H1 (cell line): ENCODE measurements at regions not wholly inside any gene's neighbourhood (a gene's known extent, or its start where the extent isn't known, plus 50 kb on each side); places are given as distances from the start of the nearest gene placed in this dataset.

Experiments
- CTCF ChIA-PET: fragments of 300-600 bp; sonication (Branson Sonifier 250); formaldehyde crosslinking; loops from one replicate; lab custom pipeline; 2021; ENCODE audit not compliant: partially characterized antibody; lab: Charles Lee
- POLR2A ChIA-PET: fragments of 300-600 bp; sonication (Branson Sonifier 250); formaldehyde crosslinking; loops from one replicate; lab custom pipeline; 2021; ENCODE audit warnings: inconsistent platforms; ENCODE audit not compliant: partially characterized antibody; lab: Charles Lee
- DNase-seq, 2 experiments: peaks; one replicate each; pipeline versions ENCODE4 v3.0.0 to v3.0.0-alpha.2; 2010 to 2022; ENCODE audit warnings: low spot score in 2 of 2, low read depth in 1 of 2, mixed read lengths in 1 of 2
- FAIRE-seq: peaks from 2 replicates; lab custom pipeline; 2011; peaks lifted over from hg19 to GRCh38; lab: Jason Lieb, UNC
- H2AFZ ChIP-seq: 2 replicates; pipeline ENCODE4 v1.8.1; 2012; ENCODE audit warnings: low read length, inconsistent platforms
- H2AK5ac ChIP-seq: 2 replicates; pipeline ENCODE4 v1.6.1; 2013; ENCODE audit warnings: low read depth, low read length
- H2BK120ac ChIP-seq: replicated peaks from 2 replicates; pipeline ENCODE3; 2013; ENCODE audit warnings: low read depth, low read length, inconsistent platforms
- H2BK12ac ChIP-seq: 2 replicates; pipeline ENCODE4 v1.6.1; 2013; ENCODE audit warnings: low read depth, low read length
- H2BK15ac ChIP-seq: 2 replicates; pipeline ENCODE4 v1.6.1; 2013; ENCODE audit warnings: low read length
- H2BK20ac ChIP-seq: 2 replicates; pipeline ENCODE4 v1.6.1; 2013; ENCODE audit warnings: low read length
- H2BK5ac ChIP-seq: 2 replicates; pipeline ENCODE4 v1.6.1; 2013; ENCODE audit warnings: low read depth, low read length
- H3K14ac ChIP-seq: 2 replicates; pipeline ENCODE4 v1.6.1; 2013; ENCODE audit warnings: inconsistent platforms; ENCODE audit not compliant: insufficient read length
- H3K18ac ChIP-seq: 2 replicates; pipeline ENCODE4 v1.6.1; 2013; ENCODE audit warnings: low read length; ENCODE audit errors: extremely low read depth
- H3K23ac ChIP-seq: 2 replicates; pipeline ENCODE4 v1.6.1; 2013; ENCODE audit warnings: inconsistent platforms; ENCODE audit not compliant: insufficient read length
- H3K23me2 ChIP-seq: 2 replicates; pipeline ENCODE4 v1.6.1; 2013; ENCODE audit warnings: low read depth, low read length
- H3K27ac ChIP-seq: 2 replicates; pipeline ENCODE4 v1.6.1; 2011; ENCODE audit warnings: low read depth, low read length, inconsistent platforms
- H3K27me3 ChIP-seq, 4 experiments: replicated peaks in 1 of 4; 1 replicate in 1 of 4; 2 replicates in 3 of 4; pipeline versions ENCODE4 v1.6.1 to v1.8.1; 2011 to 2013; ENCODE audit warnings: low read length in 3 of 4, mild to moderate bottlenecking in 3 of 4, inconsistent platforms in 2 of 4, mixed read lengths in 2 of 4, moderate library complexity in 1 of 4; ENCODE audit not compliant: control insufficient read depth in 3 of 4, insufficient read depth in 3 of 4; ENCODE audit errors: extremely low read depth in 1 of 4
- H3K36me3 ChIP-seq, 4 experiments: 2 replicates each; pipeline versions ENCODE4 v1.6.1 to v1.8.1; 2011 to 2013; ENCODE audit warnings: mild to moderate bottlenecking in 4 of 4, low read length in 3 of 4, moderate library complexity in 2 of 4, control low read depth in 1 of 4, inconsistent platforms in 1 of 4; ENCODE audit not compliant: insufficient read depth in 4 of 4, control insufficient read depth in 2 of 4
- H3K4ac ChIP-seq: replicated peaks from 2 replicates; pipeline ENCODE3; 2013; ENCODE audit warnings: low read length, low read depth, mixed read lengths, inconsistent platforms; ENCODE audit not compliant: insufficient read length
- H3K4me1 ChIP-seq, 4 experiments: replicated peaks in 1 of 4; 1 replicate in 1 of 4; 2 replicates in 3 of 4; pipeline versions ENCODE4 v1.6.1 to v1.8.1; 2011 to 2013; ENCODE audit warnings: low read length in 3 of 4, inconsistent platforms in 2 of 4, mixed read lengths in 1 of 4; ENCODE audit not compliant: insufficient read depth in 4 of 4, control insufficient read depth in 3 of 4
- H3K4me2 ChIP-seq, 2 experiments: 2 replicates each; pipeline versions ENCODE4 v1.6.1 to v1.8.1; 2011 to 2013; ENCODE audit warnings: low read depth in 2 of 2, low read length in 2 of 2, control low read depth in 1 of 2, inconsistent platforms in 1 of 2, mild to moderate bottlenecking in 1 of 2; ENCODE audit not compliant: insufficient read depth in 1 of 2
- H3K4me3 ChIP-seq, 4 experiments: fragments of 200-600, 300-600 bp in 1 of 4; sonication (generic), shearing (Covaris generic), sonication (Bioruptor Twin) in 1 of 4; 2 replicates each; pipeline versions ENCODE4 v1.5.1 to v1.8.1; 2011 to 2016; ENCODE audit warnings: low read length in 4 of 4, low read depth in 3 of 4, control low read depth in 2 of 4, inconsistent platforms in 2 of 4, mild to moderate bottlenecking in 2 of 4, mixed read lengths in 1 of 4, moderate library complexity in 1 of 4; ENCODE audit not compliant: insufficient read depth in 2 of 4; ENCODE audit errors: extremely low read depth in 1 of 4
- H3K56ac ChIP-seq: replicated peaks from 2 replicates; pipeline ENCODE3; 2013; ENCODE audit warnings: low read depth, mild to moderate bottlenecking, mixed read lengths, low read length, inconsistent platforms; ENCODE audit not compliant: insufficient read length
- H3K79me1 ChIP-seq: 2 replicates; pipeline ENCODE4 v1.6.1; 2013; ENCODE audit warnings: low read depth, low read length, control low read depth
- H3K79me2 ChIP-seq, 2 experiments: 2 replicates each; pipeline versions ENCODE4 v1.6.1 to v1.8.1; 2012 to 2013; ENCODE audit warnings: low read length in 2 of 2, mild to moderate bottlenecking in 2 of 2, inconsistent platforms in 1 of 2; ENCODE audit not compliant: insufficient read depth in 2 of 2, control insufficient read depth in 1 of 2
- H3K9ac ChIP-seq, 4 experiments: replicated peaks in 1 of 4; 1 replicate in 1 of 4; 2 replicates in 3 of 4; pipeline versions ENCODE4 v1.6.1 to v1.8.1; 2011 to 2013; ENCODE audit warnings: low read depth in 3 of 4, low read length in 3 of 4, control low read depth in 2 of 4, mild to moderate bottlenecking in 2 of 4, moderate library complexity in 2 of 4, inconsistent platforms in 1 of 4; ENCODE audit errors: extremely low read depth in 1 of 4
- H3K9me3 ChIP-seq, 2 experiments: 2 replicates each; pipeline versions ENCODE4 v1.6.1 to v1.8.1; 2012 to 2013; ENCODE audit warnings: mild to moderate bottlenecking in 2 of 2, moderate library complexity in 2 of 2, control low read depth in 1 of 2, inconsistent platforms in 1 of 2, low read depth in 1 of 2, low read length in 1 of 2, mixed read lengths in 1 of 2; ENCODE audit not compliant: insufficient read depth in 2 of 2
- H4K20me1 ChIP-seq, 2 experiments: replicated peaks in 1 of 2; 2 replicates each; pipeline versions ENCODE3 to v1.8.1; 2011 to 2013; ENCODE audit warnings: inconsistent platforms in 2 of 2, low read length in 2 of 2, mild to moderate bottlenecking in 1 of 2; ENCODE audit not compliant: insufficient read depth in 2 of 2, control insufficient read depth in 1 of 2
- H4K5ac ChIP-seq: 2 replicates; pipeline ENCODE4 v1.6.1; 2013; ENCODE audit warnings: low read length, low read depth, mixed read lengths, inconsistent platforms; ENCODE audit not compliant: insufficient read length
- H4K8ac ChIP-seq: 2 replicates; pipeline ENCODE4 v1.8.0; 2013; ENCODE audit warnings: mild to moderate bottlenecking, moderate library complexity, low read length, inconsistent platforms; ENCODE audit not compliant: insufficient read depth; ENCODE audit errors: extremely low read depth
- H4K91ac ChIP-seq: replicated peaks from 2 replicates; pipeline ENCODE3; 2013; ENCODE audit warnings: low read length, mixed read lengths, inconsistent platforms; ENCODE audit not compliant: insufficient read length
- CTBP2 ChIP-seq: IDR thresholded peaks from 2 replicates; pipeline ENCODE4 v1.7.0; 2011; ENCODE audit warnings: borderline replicate concordance, mild to moderate bottlenecking, moderate library complexity, mixed read lengths, low read length; ENCODE audit not compliant: insufficient read depth, insufficient read length
- GTF2F1 ChIP-seq: IDR thresholded peaks from 2 replicates; pipeline ENCODE4 v1.6.1; 2012; ENCODE audit warnings: low read depth, low read length, improper control_type of control experiment, borderline replicate concordance
- HDAC2 ChIP-seq, 2 experiments: fragments of 300-600 bp in 1 of 2; sonication (generic) in 1 of 2; IDR thresholded peaks; 2 replicates each; pipeline ENCODE4 v1.6.1; 2011 to 2012; ENCODE audit warnings: low read depth in 2 of 2, low read length in 2 of 2, mild to moderate bottlenecking in 2 of 2, moderate library complexity in 2 of 2, borderline replicate concordance in 1 of 2, inconsistent platforms in 1 of 2
- KDM1A ChIP-seq: fragments of 200-600, 300-600 bp; sonication (generic); IDR thresholded peaks from 2 replicates; pipeline ENCODE4 v1.7.1; 2016; ENCODE audit warnings: mild to moderate bottlenecking, low read length, borderline replicate concordance
- NANOG ChIP-seq: IDR thresholded peaks from 2 replicates; pipeline ENCODE4 v1.6.1; 2011; ENCODE audit warnings: low read length, low read depth, mild to moderate bottlenecking, inconsistent platforms; ENCODE audit not compliant: insufficient read depth, poor library complexity, severe bottlenecking
- SAP30 ChIP-seq: fragments of 300-600 bp; sonication (generic); IDR thresholded peaks from 2 replicates; pipeline ENCODE4 v1.7.1; 2012; ENCODE audit warnings: low read length, moderate library complexity, mild to moderate bottlenecking, inconsistent platforms; ENCODE audit not compliant: insufficient read depth, insufficient replicate concordance
- ZNF274 ChIP-seq: IDR thresholded peaks from 2 replicates; pipeline ENCODE4 v1.7.0; 2012; ENCODE audit warnings: low read length, borderline replicate concordance; ENCODE audit errors: extremely low read depth
- WGBS, 2 experiments: shearing (Covaris generic) in 1 of 2; methylation state at CpG; one replicate each; pipeline versions ENCODE4 v1.1.6 to v1.1.7; 2013 to 2015; ENCODE audit warnings: low lambda C conversion rate in 2 of 2, mixed read lengths in 2 of 2, inconsistent platforms in 1 of 2, low coverage in 1 of 2, missing lambda C conversion rate in 1 of 2; ENCODE audit not compliant: insufficient replicate concordance in 2 of 2, insufficient coverage in 1 of 2, insufficient read length in 1 of 2; ENCODE audit errors: extremely low coverage in 1 of 2, missing lambda C conversion rate in 1 of 2; 5-methylcytosine and 5-hydroxymethylcytosine counted together
- TF ChIP-seq, protein P1 (sequence below): IDR thresholded peaks from 2 replicates; pipeline ENCODE4 v1.6.1; 2012; ENCODE audit warnings: inconsistent platforms

DNA sequence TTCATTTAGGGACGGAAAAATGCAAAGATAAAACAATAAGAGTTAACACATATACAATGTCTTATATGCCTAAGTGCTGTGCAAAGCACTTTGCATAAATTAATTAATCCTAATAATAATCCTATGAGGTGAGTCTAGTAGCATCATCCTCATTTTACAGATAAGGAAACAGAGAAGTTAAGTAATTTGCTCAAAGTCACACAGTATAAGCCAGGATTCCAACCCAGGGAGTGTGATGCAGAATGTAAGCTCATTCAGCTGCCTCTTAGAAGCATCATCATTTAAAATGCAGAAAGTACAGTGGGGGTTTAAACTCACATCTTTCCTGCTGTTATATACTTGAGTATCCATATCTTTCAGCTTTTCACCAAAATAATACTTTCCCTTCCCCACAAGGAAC is 203.7 kb downstream of the LARP7 start:
- Histone ChIP-seq H3K27ac (no peak overlapping the region), H2AFZ (no peak overlapping the region), H3K4ac (no peak overlapping the region), H3K14ac (no peak overlapping the region), H3K4me1 (peaks cover 0 to 3% (median 0%) of the 10 kb centered on the region in 4 experiments; a peak in 2 of 7 replicates), H2AK5ac (no peak overlapping the region), H4K20me1 (no peaks in the 10 kb centered on the region), H2BK12ac (no peak overlapping the region), H3K9ac (no peak overlapping the region), H4K5ac (no peak overlapping the region), H2BK20ac (no peak overlapping the region), H3K23ac (no peak overlapping the region), H3K56ac (no peak overlapping the region), H4K91ac (no peak overlapping the region), H3K79me1 (no peaks in the 10 kb centered on the region), H3K36me3 (peaks cover 0 to 7% (median 0%) of the 10 kb centered on the region in 4 experiments; a peak in 3 of 8 replicates), H3K4me3 (no peak overlapping the region), H3K4me2 (no peak overlapping the region), H3K79me2 (0 out of 4 replicates have a peak, but pooled peaks cover 0 to 3% of the 10 kb centered on the region in 2 experiments), H3K27me3 (no peaks in the 10 kb centered on the region), H3K18ac (no peak overlapping the region), H3K23me2 (no peaks in the 10 kb centered on the region), H2BK15ac (no peak overlapping the region), H4K8ac (no peak overlapping the region), H2BK5ac (no peak overlapping the region), H2BK120ac (no peak overlapping the region), H3K9me3 (peaks cover 4 to 10% of the 10 kb centered on the region in 2 experiments; a peak in 3 of 4 replicates)
- FAIRE-seq (no peak), DNase-seq (no peak)
- ChIA-PET POLR2A (interaction anchor here (1.4 kb wide), 1 partner anchor 19 kb away, joined by 5 read pairs; no protein-coding TSS in a partner anchor), CTCF (interaction anchor here (0.7 to 2.9 kb wide), 9 partner anchors 9 to 1491 kb away, joined by 3 to 15 read pairs (median 5); no protein-coding TSS in a partner anchor)
- 96% methylated on average over 1 of the region's 1 CpG; no CpG with 5 or more reads in 1 of the 2 experiments for WGBS, 2 experiments
- TF ChIP-seq HDAC2 (IDR thresholded peaks at IDR 0.05; ENCODE audit: borderline replicate concordance in 1 of 2, low read depth in 2 of 2, low read length in 2 of 2) (0 out of 4 replicates have a peak, but pooled peaks of 1 of the 2 experiments have one; percentile 48), NANOG (no peak), KDM1A (peak; percentile 87), CTBP2 (no peak), ZNF274 (no peak), SAP30 (no peak), GTF2F1 (no peak)
- TF ChIP-seq, protein P1, sequence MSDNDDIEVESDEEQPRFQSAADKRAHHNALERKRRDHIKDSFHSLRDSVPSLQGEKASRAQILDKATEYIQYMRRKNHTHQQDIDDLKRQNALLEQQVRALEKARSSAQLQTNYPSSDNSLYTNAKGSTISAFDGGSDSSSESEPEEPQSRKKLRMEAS: no peak
